ENCODE measurements at regions not wholly inside any gene's neighbourhood (a gene's known extent, or its start where the extent isn't known, plus 50 kb on each side); places are given as distances from the start of the nearest gene placed in this dataset.

GRCh38 chr1:60904099-60904851 is 178.1 kb upstream of the NFIA start:
- Histone ChIP-seq H3K4me3 (ENCODE audit: insufficient read depth, low read depth, low read length) (no peak overlapping the region), H3K36me3 (replicated peaks; ENCODE audit: control insufficient read depth, insufficient read depth, low read length) (no peaks in the 10 kb centered on the region), H3K27me3 (ENCODE audit: control insufficient read depth, insufficient read depth, low read length) (no peaks in the 10 kb centered on the region)
- no peak for DNase-seq

- H3K36me3 ChIP-seq (replicated peaks; ENCODE audit: control insufficient read depth, insufficient read depth, low read length) = no peaks in the 10 kb centered on the region
- H3K4me3 ChIP-seq (ENCODE audit: insufficient read depth, low read depth, low read length) = no peak overlapping the region
- DNase-seq = no peak
- H3K27me3 ChIP-seq (ENCODE audit: control insufficient read depth, insufficient read depth, low read length) = no peaks in the 10 kb centered on the region
Measured at GRCh38 chr1:60903591-60903990, 178.8 kb upstream of the NFIA start.

GRCh38 chr1:60899464-60899863 is 182.9 kb upstream of the NFIA start:
- H3K4me3 ChIP-seq (ENCODE audit: insufficient read depth, low read depth, low read length) = no peak overlapping the region
- H3K27me3 ChIP-seq (ENCODE audit: control insufficient read depth, insufficient read depth, low read length) = no peaks in the 10 kb centered on the region
- no peak for DNase-seq
- no peaks in the 10 kb centered on the region for H3K36me3 ChIP-seq (replicated peaks; ENCODE audit: control insufficient read depth, insufficient read depth, low read length)

- no peak overlapping the region for H3K4me3 ChIP-seq (ENCODE audit: insufficient read depth, low read depth, low read length)
- no peaks in the 10 kb centered on the region for H3K27me3 ChIP-seq (ENCODE audit: control insufficient read depth, insufficient read depth, low read length)
- DNase-seq = no peak
- no peaks in the 10 kb centered on the region for H3K36me3 ChIP-seq (replicated peaks; ENCODE audit: control insufficient read depth, insufficient read depth, low read length)
Measured at GRCh38 chr1:60898987-60899386, 183.4 kb upstream of the NFIA start.

- H3K4me3 ChIP-seq (ENCODE audit: insufficient read depth, low read depth, low read length) = no peak overlapping the region
- no peaks in the 10 kb centered on the region for H3K36me3 ChIP-seq (replicated peaks; ENCODE audit: control insufficient read depth, insufficient read depth, low read length)
- H3K27me3 ChIP-seq (ENCODE audit: control insufficient read depth, insufficient read depth, low read length) = no peaks in the 10 kb centered on the region
- no peak for DNase-seq
Measured at GRCh38 chr1:60898413-60898812, 183.9 kb upstream of the NFIA start.

GRCh38 chr1:60896701-60897363 is 185.5 kb upstream of the NFIA start:
- no peak for DNase-seq
- Histone ChIP-seq H3K4me3 (ENCODE audit: insufficient read depth, low read depth, low read length) (no peak overlapping the region), H3K36me3 (replicated peaks; ENCODE audit: control insufficient read depth, insufficient read depth, low read length) (no peaks in the 10 kb centered on the region), H3K27me3 (ENCODE audit: control insufficient read depth, insufficient read depth, low read length) (no peaks in the 10 kb centered on the region)

- H3K4me3 ChIP-seq (ENCODE audit: insufficient read depth, low read depth, low read length) = no peak overlapping the region
- H3K36me3 ChIP-seq (replicated peaks; ENCODE audit: control insufficient read depth, insufficient read depth, low read length) = no peaks in the 10 kb centered on the region
- no peaks in the 10 kb centered on the region for H3K27me3 ChIP-seq (ENCODE audit: control insufficient read depth, insufficient read depth, low read length)
- no peak for DNase-seq
Measured at GRCh38 chr1:60895701-60896100, 186.7 kb upstream of the NFIA start.

- no peak for DNase-seq
- H3K4me3 ChIP-seq (ENCODE audit: insufficient read depth, low read depth, low read length) = no peak overlapping the region
- H3K36me3 ChIP-seq (replicated peaks; ENCODE audit: control insufficient read depth, insufficient read depth, low read length) = no peaks in the 10 kb centered on the region
- H3K27me3 ChIP-seq (ENCODE audit: control insufficient read depth, insufficient read depth, low read length) = no peaks in the 10 kb centered on the region
Measured at GRCh38 chr1:60895252-60895651, 187.1 kb upstream of the NFIA start.

- Histone ChIP-seq H3K27me3 (ENCODE audit: control insufficient read depth, insufficient read depth, low read length) (no peaks in the 10 kb centered on the region), H3K36me3 (replicated peaks; ENCODE audit: control insufficient read depth, insufficient read depth, low read length) (no peaks in the 10 kb centered on the region), H3K4me3 (ENCODE audit: insufficient read depth, low read depth, low read length) (no peak overlapping the region)
- DNase-seq = no peak
Measured at GRCh38 chr1:60894741-60895140, 187.6 kb upstream of the NFIA start.

GRCh38 chr1:60894130-60894529 is 188.2 kb upstream of the NFIA start:
- Histone ChIP-seq H3K4me3 (ENCODE audit: insufficient read depth, low read depth, low read length) (no peak overlapping the region), H3K36me3 (replicated peaks; ENCODE audit: control insufficient read depth, insufficient read depth, low read length) (no peaks in the 10 kb centered on the region), H3K27me3 (ENCODE audit: control insufficient read depth, insufficient read depth, low read length) (no peaks in the 10 kb centered on the region)
- DNase-seq = no peak

- no peak overlapping the region for H3K4me3 ChIP-seq (ENCODE audit: insufficient read depth, low read depth, low read length)
- H3K27me3 ChIP-seq (ENCODE audit: control insufficient read depth, insufficient read depth, low read length) = no peaks in the 10 kb centered on the region
- DNase-seq = no peak
- H3K36me3 ChIP-seq (replicated peaks; ENCODE audit: control insufficient read depth, insufficient read depth, low read length) = no peaks in the 10 kb centered on the region
Measured at GRCh38 chr1:60893136-60893930, 189.0 kb upstream of the NFIA start.

GRCh38 chr1:60891765-60892164 is 190.6 kb upstream of the NFIA start:
- no peak overlapping the region for H3K4me3 ChIP-seq (ENCODE audit: insufficient read depth, low read depth, low read length)
- H3K36me3 ChIP-seq (replicated peaks; ENCODE audit: control insufficient read depth, insufficient read depth, low read length) = no peaks in the 10 kb centered on the region
- DNase-seq = no peak
- no peaks in the 10 kb centered on the region for H3K27me3 ChIP-seq (ENCODE audit: control insufficient read depth, insufficient read depth, low read length)

- no peaks in the 10 kb centered on the region for H3K27me3 ChIP-seq (ENCODE audit: control insufficient read depth, insufficient read depth, low read length)
- H3K4me3 ChIP-seq (ENCODE audit: insufficient read depth, low read depth, low read length) = no peak overlapping the region
- H3K36me3 ChIP-seq (replicated peaks; ENCODE audit: control insufficient read depth, insufficient read depth, low read length) = no peaks in the 10 kb centered on the region
- DNase-seq = no peak
Measured at GRCh38 chr1:60891281-60891680, 191.1 kb upstream of the NFIA start.

- Histone ChIP-seq H3K36me3 (replicated peaks; ENCODE audit: control insufficient read depth, insufficient read depth, low read length) (no peaks in the 10 kb centered on the region), H3K27me3 (ENCODE audit: control insufficient read depth, insufficient read depth, low read length) (no peaks in the 10 kb centered on the region), H3K4me3 (ENCODE audit: insufficient read depth, low read depth, low read length) (no peak overlapping the region)
- no peak for DNase-seq
Measured at GRCh38 chr1:60890664-60891063, 191.7 kb upstream of the NFIA start.

- H3K4me3 ChIP-seq (ENCODE audit: insufficient read depth, low read depth, low read length) = no peak overlapping the region
- no peaks in the 10 kb centered on the region for H3K27me3 ChIP-seq (ENCODE audit: control insufficient read depth, insufficient read depth, low read length)
- H3K36me3 ChIP-seq (replicated peaks; ENCODE audit: control insufficient read depth, insufficient read depth, low read length) = no peaks in the 10 kb centered on the region
- no peak for DNase-seq
Measured at GRCh38 chr1:60889709-60890108, 192.7 kb upstream of the NFIA start.

All from H7 (cell line).